ENCODE measurements at regions not wholly inside any gene's neighbourhood (a gene's known extent, or its start where the extent isn't known, plus 50 kb on each side); places are given as distances from the start of the nearest gene placed in this dataset.

DNA sequence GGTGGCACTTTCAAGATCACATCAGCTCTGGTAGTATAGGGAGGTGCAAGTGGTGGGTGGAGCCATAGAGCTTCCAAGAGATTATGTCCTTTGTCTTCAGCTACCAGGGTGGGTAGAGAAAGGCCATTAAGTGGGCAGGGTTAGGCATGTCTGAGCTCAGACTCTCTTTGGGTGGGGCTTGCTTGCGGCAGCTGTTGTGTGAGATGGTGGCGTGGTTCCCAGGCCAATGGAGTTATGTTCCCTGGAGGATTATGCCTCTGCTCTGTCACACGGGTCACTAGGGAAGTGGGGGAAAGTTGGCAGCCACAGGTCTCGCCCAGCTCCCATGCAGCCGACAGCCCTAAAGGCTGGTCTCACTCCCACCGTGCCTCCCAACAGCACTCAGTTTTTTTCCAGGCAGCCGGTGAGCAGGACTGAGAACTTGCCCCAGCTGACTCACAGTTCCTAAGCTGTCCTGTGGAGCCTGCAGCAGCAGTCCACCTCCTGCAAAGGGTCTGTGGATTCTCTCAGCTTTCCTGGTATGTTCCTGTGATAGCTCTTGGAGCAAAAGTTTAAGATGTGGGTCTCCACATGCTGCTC lies 459.0 kb downstream of the SH2D4B start:
- WGBS (ENCODE audit: insufficient coverage): 91% methylated on average over 7 of the region's 7 CpGs

DNA sequence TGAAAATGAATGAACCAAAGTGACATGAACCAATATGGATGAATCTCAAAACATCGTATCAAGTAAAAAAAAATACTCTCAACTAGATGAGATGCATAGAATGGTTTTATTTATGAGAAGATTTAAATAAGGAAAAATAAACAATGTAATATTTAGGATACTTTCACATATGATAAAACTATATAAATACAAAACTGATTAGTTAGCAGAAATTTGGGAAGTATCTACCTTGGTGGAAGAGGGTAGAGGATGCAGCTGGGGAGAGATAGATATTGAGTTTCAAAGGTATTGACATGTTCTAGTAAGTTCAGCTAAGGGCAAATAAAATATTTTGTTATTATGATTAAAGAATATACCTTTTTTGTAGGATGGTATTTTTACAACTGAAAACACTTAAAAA lies 463.1 kb downstream of the SH2D4B start:
- H3K4me3 ChIP-seq (ENCODE audit: control extremely low read depth in 1 of 5, extremely low read depth in 1 of 5, insufficient read depth in 1 of 5, low read depth in 2 of 5, low read length in 4 of 5): no peak overlapping the region
- DNase-seq (no peak), ATAC-seq (ENCODE audit: low read depth) (no peak)
- Mint-ChIP-seq H3K9me3 (ENCODE audit: insufficient read depth) (peaks cover 4% of the 10 kb centered on the region), H3K4me1 (no peaks in the 10 kb centered on the region), H3K27ac (no peak overlapping the region), H3K4me3 (no peak overlapping the region), H3K27me3 (peaks cover 7% of the 10 kb centered on the region)
- no peak overlapping the region for H3K27ac ChIP-seq (ENCODE audit: low read length in 2 of 2)
- no peaks in the 10 kb centered on the region for H3K79me2 ChIP-seq (ENCODE audit: control insufficient read depth, insufficient read depth, low read length)
- no peak overlapping the region for H3K9ac ChIP-seq (ENCODE audit: low read length)
- WGBS (ENCODE audit: insufficient coverage): no CpG with 5 or more reads among the region's 1 CpG
- POLR2A ChIA-PET: no interaction called here
- intact Hi-C loops (cut with micrococcal nuclease): no loop called here
- no peaks in the 10 kb centered on the region for H3K27me3 ChIP-seq (replicated peaks in 1 of 4; ENCODE audit: control extremely low read depth in 1 of 4, control insufficient read depth in 3 of 4, insufficient read depth in 4 of 4, low read length in 3 of 4)
- no peaks in the 10 kb centered on the region for H4K20me1 ChIP-seq (ENCODE audit: control insufficient read depth, insufficient read depth, low read length, poor library complexity, severe bottlenecking)
- no peaks in the 10 kb centered on the region for H3K4me1 ChIP-seq (ENCODE audit: control insufficient read depth in 2 of 2, insufficient read depth in 2 of 2, low read length in 2 of 2)
- CTCF ChIA-PET: no interaction called here
- H2AFZ ChIP-seq (ENCODE audit: insufficient read depth, low read depth, low read length, poor library complexity, severe bottlenecking): no peak overlapping the region
- TF ChIP-seq, protein P1, sequence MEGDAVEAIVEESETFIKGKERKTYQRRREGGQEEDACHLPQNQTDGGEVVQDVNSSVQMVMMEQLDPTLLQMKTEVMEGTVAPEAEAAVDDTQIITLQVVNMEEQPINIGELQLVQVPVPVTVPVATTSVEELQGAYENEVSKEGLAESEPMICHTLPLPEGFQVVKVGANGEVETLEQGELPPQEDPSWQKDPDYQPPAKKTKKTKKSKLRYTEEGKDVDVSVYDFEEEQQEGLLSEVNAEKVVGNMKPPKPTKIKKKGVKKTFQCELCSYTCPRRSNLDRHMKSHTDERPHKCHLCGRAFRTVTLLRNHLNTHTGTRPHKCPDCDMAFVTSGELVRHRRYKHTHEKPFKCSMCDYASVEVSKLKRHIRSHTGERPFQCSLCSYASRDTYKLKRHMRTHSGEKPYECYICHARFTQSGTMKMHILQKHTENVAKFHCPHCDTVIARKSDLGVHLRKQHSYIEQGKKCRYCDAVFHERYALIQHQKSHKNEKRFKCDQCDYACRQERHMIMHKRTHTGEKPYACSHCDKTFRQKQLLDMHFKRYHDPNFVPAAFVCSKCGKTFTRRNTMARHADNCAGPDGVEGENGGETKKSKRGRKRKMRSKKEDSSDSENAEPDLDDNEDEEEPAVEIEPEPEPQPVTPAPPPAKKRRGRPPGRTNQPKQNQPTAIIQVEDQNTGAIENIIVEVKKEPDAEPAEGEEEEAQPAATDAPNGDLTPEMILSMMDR (IDR thresholded peaks at IDR 0.05): no peak
- no peak for TF ChIP-seq EZH2 (IDR thresholded peaks at IDR 0.05; ENCODE audit: borderline replicate concordance, insufficient read depth, low read depth, low read length, poor library complexity, severe bottlenecking)
- no peaks in the 10 kb centered on the region for H3K36me3 ChIP-seq (replicated peaks in 1 of 2; ENCODE audit: control extremely low read depth in 1 of 2, control insufficient read depth in 1 of 2, extremely low read depth in 1 of 2, insufficient read depth in 2 of 2, low read length in 1 of 2)
- H3K9me3 ChIP-seq (ENCODE audit: control extremely low read depth in 1 of 3, control insufficient read depth in 2 of 3, insufficient read depth in 1 of 3, low read length in 2 of 3): peaks cover 0 to 4% (median 0%) of the 10 kb centered on the region in 3 donors
- H3K4me2 ChIP-seq (replicated peaks; ENCODE audit: low read depth, low read length, poor library complexity, severe bottlenecking): no peak overlapping the region

More for the DNA sequence above, 459.0 kb downstream of the SH2D4B start:
- H4K20me1 ChIP-seq (ENCODE audit: control insufficient read depth, insufficient read depth, low read length, poor library complexity, severe bottlenecking): no peaks in the 10 kb centered on the region
- no peaks in the 10 kb centered on the region for H3K4me1 ChIP-seq (ENCODE audit: control insufficient read depth in 2 of 2, insufficient read depth in 2 of 2, low read length in 2 of 2)
- no peaks in the 10 kb centered on the region for H3K36me3 ChIP-seq (replicated peaks in 1 of 2; ENCODE audit: control extremely low read depth in 1 of 2, control insufficient read depth in 1 of 2, extremely low read depth in 1 of 2, insufficient read depth in 2 of 2, low read length in 1 of 2)
- H3K4me1 Mint-ChIP-seq: no peaks in the 10 kb centered on the region
- H3K4me3 ChIP-seq (ENCODE audit: control extremely low read depth in 1 of 5, extremely low read depth in 1 of 5, insufficient read depth in 1 of 5, low read depth in 2 of 5, low read length in 4 of 5): no peak overlapping the region
- H3K4me2 ChIP-seq (replicated peaks; ENCODE audit: low read depth, low read length, poor library complexity, severe bottlenecking): no peak overlapping the region
- DNase-seq (no peak), ATAC-seq (ENCODE audit: low read depth) (no peak)
- H3K9me3 Mint-ChIP-seq (ENCODE audit: insufficient read depth): peaks cover 7% of the 10 kb centered on the region
- H3K9me3 ChIP-seq (ENCODE audit: control extremely low read depth in 1 of 3, control insufficient read depth in 2 of 3, insufficient read depth in 1 of 3, low read length in 2 of 3): peaks cover 0 to 7% (median 4%) of the 10 kb centered on the region in 3 donors
- no peaks in the 10 kb centered on the region for H3K27me3 ChIP-seq (replicated peaks in 1 of 4; ENCODE audit: control extremely low read depth in 1 of 4, control insufficient read depth in 3 of 4, insufficient read depth in 4 of 4, low read length in 3 of 4)
- H3K27ac Mint-ChIP-seq: no peak overlapping the region
- ChIA-PET CTCF (no interaction called here), POLR2A (no interaction called here)
- H3K4me3 Mint-ChIP-seq: no peak overlapping the region
- H3K79me2 ChIP-seq (ENCODE audit: control insufficient read depth, insufficient read depth, low read length): no peaks in the 10 kb centered on the region
- H3K9ac ChIP-seq (ENCODE audit: low read length): no peak overlapping the region
- H3K27me3 Mint-ChIP-seq: peaks cover 4% of the 10 kb centered on the region
- TF ChIP-seq EZH2 (IDR thresholded peaks at IDR 0.05; ENCODE audit: borderline replicate concordance, insufficient read depth, low read depth, low read length, poor library complexity, severe bottlenecking): no peak
- TF ChIP-seq, protein P1 (IDR thresholded peaks at IDR 0.05): no peak
- no peak overlapping the region for H2AFZ ChIP-seq (ENCODE audit: insufficient read depth, low read depth, low read length, poor library complexity, severe bottlenecking)
- intact Hi-C loops (cut with micrococcal nuclease): no loop called here
- no peak overlapping the region for H3K27ac ChIP-seq (ENCODE audit: low read length in 2 of 2)

Measured in B cell (primary cell).